AG09319 (cell line): ENCODE measurements at regions not wholly inside any gene's neighbourhood (a gene's known extent, or its start where the extent isn't known, plus 50 kb on each side); places are given as distances from the start of the nearest gene placed in this dataset.

Source experiments
- DNase-seq: peaks from one replicate; pipeline ENCODE4 v3.0.0-alpha.2; 2010; ENCODE audit warnings: low read depth; ENCODE audit errors: extremely low read depth
- TF ChIP-seq, protein P1 (sequence below): IDR thresholded peaks from 2 replicates; pipeline ENCODE4 v1.5.1; 2011; ENCODE audit warnings: low read depth, mild to moderate bottlenecking, inconsistent platforms, low read length, moderate library complexity

DNA sequence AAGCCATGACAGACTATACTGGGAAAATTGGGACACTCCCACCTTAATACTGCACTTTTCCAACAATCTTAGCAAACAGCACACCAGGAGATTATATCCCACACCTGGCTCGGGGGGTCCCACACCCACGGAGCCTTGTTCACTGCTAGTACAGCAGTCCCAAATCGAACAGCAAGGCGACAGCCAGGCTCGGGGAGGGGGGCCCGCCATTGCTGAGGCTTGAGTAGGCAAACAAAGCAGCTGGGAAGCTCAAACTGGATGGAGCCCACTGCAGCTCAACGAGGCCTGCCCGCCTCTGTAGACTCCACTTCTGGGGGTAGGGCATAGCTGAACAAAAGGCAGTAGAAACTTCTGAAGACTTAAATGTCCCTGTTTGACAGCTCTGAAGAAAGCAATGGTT is 118.3 kb downstream of the MAGEB5 start:
- TF ChIP-seq, protein P1, sequence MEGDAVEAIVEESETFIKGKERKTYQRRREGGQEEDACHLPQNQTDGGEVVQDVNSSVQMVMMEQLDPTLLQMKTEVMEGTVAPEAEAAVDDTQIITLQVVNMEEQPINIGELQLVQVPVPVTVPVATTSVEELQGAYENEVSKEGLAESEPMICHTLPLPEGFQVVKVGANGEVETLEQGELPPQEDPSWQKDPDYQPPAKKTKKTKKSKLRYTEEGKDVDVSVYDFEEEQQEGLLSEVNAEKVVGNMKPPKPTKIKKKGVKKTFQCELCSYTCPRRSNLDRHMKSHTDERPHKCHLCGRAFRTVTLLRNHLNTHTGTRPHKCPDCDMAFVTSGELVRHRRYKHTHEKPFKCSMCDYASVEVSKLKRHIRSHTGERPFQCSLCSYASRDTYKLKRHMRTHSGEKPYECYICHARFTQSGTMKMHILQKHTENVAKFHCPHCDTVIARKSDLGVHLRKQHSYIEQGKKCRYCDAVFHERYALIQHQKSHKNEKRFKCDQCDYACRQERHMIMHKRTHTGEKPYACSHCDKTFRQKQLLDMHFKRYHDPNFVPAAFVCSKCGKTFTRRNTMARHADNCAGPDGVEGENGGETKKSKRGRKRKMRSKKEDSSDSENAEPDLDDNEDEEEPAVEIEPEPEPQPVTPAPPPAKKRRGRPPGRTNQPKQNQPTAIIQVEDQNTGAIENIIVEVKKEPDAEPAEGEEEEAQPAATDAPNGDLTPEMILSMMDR, result no peak

DNA sequence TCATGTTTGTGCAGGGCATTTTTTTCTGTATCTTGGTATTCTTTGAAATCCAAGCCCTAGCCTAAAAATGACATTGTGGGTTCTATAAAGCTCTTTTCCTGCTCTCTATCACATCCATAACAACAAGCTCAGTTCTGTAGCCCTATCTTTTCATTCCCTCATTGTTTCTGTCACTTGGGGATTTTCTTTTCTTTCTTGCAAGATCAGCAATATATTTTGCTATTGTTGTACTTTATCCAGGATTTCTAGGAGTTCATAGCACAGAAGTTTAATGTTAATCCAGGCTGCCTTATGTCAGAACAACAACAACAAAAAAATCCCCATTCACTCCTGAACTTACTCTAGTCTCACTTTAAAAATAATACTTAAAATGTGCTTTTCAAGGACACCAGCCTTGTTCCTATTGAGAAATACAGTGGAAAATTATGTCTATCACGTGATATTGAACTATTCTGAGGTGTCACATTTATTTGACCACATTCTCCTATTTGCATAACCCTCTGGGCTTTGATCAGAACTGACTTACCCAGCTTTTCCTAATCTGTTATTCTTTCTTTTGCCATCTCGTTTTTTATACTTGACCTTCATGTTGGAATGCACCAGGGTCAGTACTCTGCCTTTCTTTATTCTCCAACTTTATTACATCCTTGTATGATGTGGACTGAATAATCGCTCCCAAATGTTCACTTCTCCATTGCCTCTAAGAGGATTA is 112.8 kb downstream of the MAGEB5 start:
- TF ChIP-seq, protein P1, result no peak
- DNase-seq, result no peak

More for the DNA sequence above, 118.3 kb downstream of the MAGEB5 start:
- DNase-seq, result no peak

DNA sequence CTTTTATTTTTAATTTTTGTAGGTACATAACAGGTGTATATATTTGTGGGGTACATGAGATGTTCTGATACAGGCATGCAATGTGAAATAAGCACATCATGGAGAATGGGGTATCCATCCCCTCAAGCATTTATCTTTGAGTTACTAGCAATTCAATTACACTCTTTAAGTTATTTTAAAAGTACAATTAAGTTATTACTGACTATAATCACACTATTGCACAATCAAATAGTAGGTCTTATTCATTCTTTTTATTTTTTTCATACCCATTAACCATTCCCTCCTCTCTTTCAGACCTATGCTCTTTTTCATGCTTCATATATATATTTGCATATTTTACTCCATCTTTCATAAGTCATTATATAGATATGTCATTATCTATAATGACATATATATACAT is 93.3 kb downstream of the MAGEB5 start:
- DNase-seq, result no peak
- TF ChIP-seq, protein P1, result no peak

DNA sequence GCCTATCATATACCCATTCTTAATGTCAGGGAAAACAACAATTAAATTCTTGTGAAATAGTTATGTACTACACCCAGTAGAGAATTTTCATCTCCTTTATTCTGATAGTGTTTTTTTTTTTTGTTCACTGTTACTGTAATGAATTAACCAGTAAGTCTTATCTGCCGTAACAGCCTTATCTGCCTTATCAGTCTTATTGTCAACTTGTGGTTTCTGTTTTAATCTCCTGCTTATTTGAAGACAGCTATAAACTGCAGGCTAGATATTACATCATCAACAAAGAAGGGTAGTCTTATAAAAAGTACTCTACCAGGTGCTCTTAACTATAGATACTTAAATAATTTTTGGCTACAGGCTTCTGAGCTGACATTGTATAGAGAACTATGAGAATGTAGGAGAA is 79.5 kb downstream of the MAGEB5 start:
- TF ChIP-seq, protein P1, result no peak
- DNase-seq, result no peak

DNA sequence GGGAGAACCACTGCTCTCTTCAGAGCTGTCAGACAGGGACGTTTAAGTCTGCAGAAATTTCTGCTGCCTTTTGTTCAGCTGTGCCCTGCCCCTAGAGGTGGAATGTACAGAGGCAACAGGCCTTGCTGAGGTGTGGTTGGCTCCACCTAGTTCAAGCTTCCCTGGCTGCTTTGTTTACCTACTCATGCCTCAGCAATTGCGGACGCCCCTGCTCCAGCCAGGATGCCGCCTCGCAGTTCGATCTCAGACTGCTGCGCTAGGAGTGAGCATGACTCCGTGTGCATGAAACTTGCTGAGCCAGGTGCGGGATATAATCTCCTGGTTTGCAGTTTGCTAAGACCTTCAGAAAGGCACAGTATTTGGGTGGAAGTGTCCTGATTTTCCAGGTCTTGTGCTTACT is 70.9 kb downstream of the MAGEB5 start:
- no peak for DNase-seq
- TF ChIP-seq, protein P1, result no peak
